GM23338 (cell line): ENCODE measurements at regions not wholly inside any gene's neighbourhood (a gene's known extent, or its start where the extent isn't known, plus 50 kb on each side); places are given as distances from the start of the nearest gene placed in this dataset.

Experiments used
- CREB1 ChIP-seq: fragments of 250-450 bp; sonication (Bioruptor Pico); IDR thresholded peaks from 2 replicates; pipeline ENCODE4 v1.5.0; 2020; ENCODE audit warnings: low read depth, mild to moderate bottlenecking, moderate library complexity
- CTCF ChIP-seq, 2 experiments: fragments of 200-600 bp in 1 of 2; sonication (generic) in 1 of 2; conservative IDR thresholded peaks; 2 replicates each; pipeline versions ENCODE4 v1.5.1 to v1.6.1; 2016 to 2017; ENCODE audit warnings: antibody characterized with exemption in 2 of 2, low read depth in 2 of 2, mild to moderate bottlenecking in 2 of 2, moderate library complexity in 1 of 2
- EZH2 ChIP-seq: fragments of 200-600 bp; sonication (generic); IDR thresholded peaks from one replicate; pipeline ENCODE4 v1.8.0; 2017; ENCODE audit warnings: antibody characterized with exemption, mild to moderate bottlenecking, low read depth; ENCODE audit not compliant: unreplicated experiment
- EZH2phosphoT487 ChIP-seq: fragments of 200-600 bp; sonication (generic); IDR thresholded peaks from one replicate; pipeline ENCODE4 v1.8.1; 2018; ENCODE audit warnings: antibody characterized with exemption; ENCODE audit not compliant: unreplicated experiment
- NANOG ChIP-seq: IDR thresholded peaks from 2 replicates; pipeline ENCODE4 v1.6.1; 2016; ENCODE audit warnings: antibody characterized with exemption, borderline replicate concordance
- POLR2AphosphoS5 ChIP-seq: IDR thresholded peaks from 2 replicates; pipeline ENCODE4 v1.6.1; 2016; ENCODE audit warnings: antibody characterized with exemption, low read depth
- REST ChIP-seq: IDR thresholded peaks from one replicate; pipeline ENCODE4 v1.6.1; 2018; ENCODE audit warnings: antibody characterized with exemption; ENCODE audit not compliant: unreplicated experiment

- TF ChIP-seq EZH2phosphoT487 (peak; percentile 2), CTCF (conservative IDR thresholded peaks at IDR 0.05; ENCODE audit: low read depth in 2 of 2) (peak in 1 of 2 experiments; percentile 21; a peak in 1 of 4 replicates), EZH2 (no peak), POLR2AphosphoS5 (no peak), NANOG (no peak), REST (no peak), CREB1 (CRISPR knock-in tag) (no peak)
Observed at GRCh38 chr9:129483415-129484351, 137.2 kb downstream of the C9orf50 start.
